Epithelial cell of proximal tubule (primary cell): ENCODE measurements at regions not wholly inside any gene's neighbourhood (a gene's known extent, or its start where the extent isn't known, plus 50 kb on each side); places are given as distances from the start of the nearest gene placed in this dataset.

ENCODE experiments used
- DNase-seq: peaks from one replicate; pipeline ENCODE4 v3.0.0-alpha.2; 2011; ENCODE audit warnings: low read depth
- H3K4me3 ChIP-seq: 2 replicates; pipeline ENCODE4 v1.5.1; 2011; ENCODE audit warnings: low read depth, mild to moderate bottlenecking, low read length
- TF ChIP-seq, protein P1 (sequence below): conservative IDR thresholded peaks from 2 replicates; pipeline ENCODE4 v1.5.1; 2012; ENCODE audit warnings: low read depth, mild to moderate bottlenecking, low read length

DNA sequence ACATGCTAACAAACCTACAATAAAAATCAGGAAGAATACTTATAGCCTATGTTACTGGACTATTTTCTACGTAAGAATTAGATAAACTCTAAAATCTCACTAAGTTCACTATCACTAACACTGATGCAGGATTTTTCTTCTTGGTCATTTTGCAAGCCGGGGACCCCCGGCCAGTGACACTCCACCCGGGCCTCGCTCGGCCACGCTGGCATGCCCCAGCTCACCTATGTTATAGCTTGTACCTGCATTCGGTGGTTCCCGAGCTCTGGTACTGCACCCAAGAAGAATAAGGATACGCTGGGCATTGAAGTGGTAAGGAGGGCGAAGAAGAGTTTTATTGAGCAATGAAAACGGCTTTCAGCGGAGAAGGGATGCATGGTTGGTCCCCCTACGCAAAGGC is 245.3 kb upstream of the NBEA start:
- TF ChIP-seq, protein P1, sequence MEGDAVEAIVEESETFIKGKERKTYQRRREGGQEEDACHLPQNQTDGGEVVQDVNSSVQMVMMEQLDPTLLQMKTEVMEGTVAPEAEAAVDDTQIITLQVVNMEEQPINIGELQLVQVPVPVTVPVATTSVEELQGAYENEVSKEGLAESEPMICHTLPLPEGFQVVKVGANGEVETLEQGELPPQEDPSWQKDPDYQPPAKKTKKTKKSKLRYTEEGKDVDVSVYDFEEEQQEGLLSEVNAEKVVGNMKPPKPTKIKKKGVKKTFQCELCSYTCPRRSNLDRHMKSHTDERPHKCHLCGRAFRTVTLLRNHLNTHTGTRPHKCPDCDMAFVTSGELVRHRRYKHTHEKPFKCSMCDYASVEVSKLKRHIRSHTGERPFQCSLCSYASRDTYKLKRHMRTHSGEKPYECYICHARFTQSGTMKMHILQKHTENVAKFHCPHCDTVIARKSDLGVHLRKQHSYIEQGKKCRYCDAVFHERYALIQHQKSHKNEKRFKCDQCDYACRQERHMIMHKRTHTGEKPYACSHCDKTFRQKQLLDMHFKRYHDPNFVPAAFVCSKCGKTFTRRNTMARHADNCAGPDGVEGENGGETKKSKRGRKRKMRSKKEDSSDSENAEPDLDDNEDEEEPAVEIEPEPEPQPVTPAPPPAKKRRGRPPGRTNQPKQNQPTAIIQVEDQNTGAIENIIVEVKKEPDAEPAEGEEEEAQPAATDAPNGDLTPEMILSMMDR, result no peak
- DNase-seq, result no peak
- no peak overlapping the region for H3K4me3 ChIP-seq

DNA sequence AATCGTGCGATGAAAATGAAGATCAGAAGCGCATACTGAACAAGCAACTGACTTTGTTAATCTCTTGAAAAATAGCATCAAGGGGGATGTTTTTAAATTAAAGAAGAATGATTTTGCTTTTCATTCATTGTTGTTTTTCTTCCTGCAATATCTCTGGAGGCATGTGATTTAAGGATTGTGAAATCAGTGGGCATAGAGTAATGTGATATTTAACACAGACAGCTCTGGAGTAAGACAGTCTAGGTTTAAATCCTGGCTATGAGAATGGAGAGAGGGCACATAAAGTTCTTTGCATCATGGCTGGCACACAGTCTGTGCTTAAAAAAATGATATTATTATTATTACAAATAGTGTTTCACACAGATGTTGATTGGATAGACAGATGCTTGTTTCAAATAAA is 243.1 kb upstream of the NBEA start:
- DNase-seq, result no peak
- no peak overlapping the region for H3K4me3 ChIP-seq
- TF ChIP-seq, protein P1, result no peak

DNA sequence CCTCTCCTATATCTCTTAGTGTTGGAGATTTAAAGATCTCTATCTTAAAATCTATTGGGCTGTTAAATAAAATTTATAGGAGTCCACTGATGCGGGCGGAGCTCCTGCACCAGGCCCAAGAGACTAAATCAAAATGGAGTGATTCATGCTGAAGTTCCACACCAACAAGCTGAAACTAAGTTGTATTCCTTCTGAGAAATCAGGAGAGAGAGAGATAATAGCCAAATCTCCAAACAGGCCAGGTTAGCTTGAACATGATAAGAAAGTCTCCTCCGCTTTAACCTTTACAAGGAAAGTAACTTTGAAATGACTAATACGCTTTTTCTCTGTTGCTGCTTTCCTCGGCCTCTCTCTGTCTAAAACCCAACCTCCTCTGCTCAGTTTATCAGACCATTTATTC is 241.9 kb upstream of the NBEA start:
- TF ChIP-seq, protein P1, result no peak
- no peak overlapping the region for H3K4me3 ChIP-seq
- no peak for DNase-seq

DNA sequence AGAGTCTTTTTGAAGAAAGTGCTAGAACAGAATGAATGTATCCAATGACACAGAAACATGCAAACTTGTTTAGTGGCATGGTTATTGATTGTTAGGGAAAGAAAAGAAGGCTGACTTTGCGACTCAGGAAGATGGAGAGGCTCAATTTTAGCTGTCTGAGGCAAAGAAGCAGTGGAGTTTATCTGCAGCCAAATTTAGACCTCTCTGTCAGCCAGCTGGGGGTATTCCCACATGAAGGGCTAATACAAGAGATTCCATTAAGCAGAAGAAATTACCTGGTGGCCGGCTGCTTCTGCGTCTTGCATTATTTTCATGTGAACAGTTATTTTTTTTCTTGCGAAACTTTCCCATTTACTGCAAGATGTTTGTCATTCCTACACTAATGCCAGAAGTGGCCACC is 240.2 kb upstream of the NBEA start:
- DNase-seq, result no peak
- H3K4me3 ChIP-seq, result no peak overlapping the region
- TF ChIP-seq, protein P1, result no peak

DNA sequence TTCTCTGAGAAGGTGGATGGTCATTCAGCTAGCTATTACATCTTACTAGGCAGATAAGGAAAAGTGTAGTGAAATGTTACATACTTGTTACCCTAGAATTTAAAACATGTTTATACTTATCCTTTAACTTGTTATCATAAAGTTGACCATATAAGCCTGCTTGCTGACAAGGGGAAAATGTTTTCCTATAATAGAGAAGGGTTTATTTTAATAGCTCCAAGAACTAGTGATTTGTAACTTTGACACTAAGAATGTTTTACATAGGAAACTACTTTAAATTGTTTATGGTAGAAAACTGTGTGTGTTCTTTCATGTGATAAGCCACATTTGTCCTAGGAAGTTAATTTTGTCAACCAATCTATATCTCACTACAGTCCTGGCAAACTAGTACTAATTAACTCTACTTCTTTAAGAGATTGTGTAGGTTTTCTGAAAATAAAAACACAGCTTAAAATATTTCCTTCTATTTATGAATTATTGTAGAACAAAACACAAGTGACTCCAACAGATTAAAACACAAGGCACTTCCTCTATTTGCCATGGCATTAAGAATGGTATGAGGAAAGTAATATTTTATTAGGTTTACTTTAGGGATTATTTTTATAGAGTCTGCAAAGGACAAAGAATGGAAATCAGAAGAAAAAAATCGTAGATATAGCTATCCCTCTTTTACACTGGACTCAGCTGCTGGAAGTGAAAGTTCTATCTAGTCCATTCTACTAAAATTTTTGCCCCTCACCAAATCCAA is 233.3 kb upstream of the NBEA start:
- TF ChIP-seq, protein P1, result no peak
- DNase-seq, result no peak
- H3K4me3 ChIP-seq, result no peak overlapping the region

DNA sequence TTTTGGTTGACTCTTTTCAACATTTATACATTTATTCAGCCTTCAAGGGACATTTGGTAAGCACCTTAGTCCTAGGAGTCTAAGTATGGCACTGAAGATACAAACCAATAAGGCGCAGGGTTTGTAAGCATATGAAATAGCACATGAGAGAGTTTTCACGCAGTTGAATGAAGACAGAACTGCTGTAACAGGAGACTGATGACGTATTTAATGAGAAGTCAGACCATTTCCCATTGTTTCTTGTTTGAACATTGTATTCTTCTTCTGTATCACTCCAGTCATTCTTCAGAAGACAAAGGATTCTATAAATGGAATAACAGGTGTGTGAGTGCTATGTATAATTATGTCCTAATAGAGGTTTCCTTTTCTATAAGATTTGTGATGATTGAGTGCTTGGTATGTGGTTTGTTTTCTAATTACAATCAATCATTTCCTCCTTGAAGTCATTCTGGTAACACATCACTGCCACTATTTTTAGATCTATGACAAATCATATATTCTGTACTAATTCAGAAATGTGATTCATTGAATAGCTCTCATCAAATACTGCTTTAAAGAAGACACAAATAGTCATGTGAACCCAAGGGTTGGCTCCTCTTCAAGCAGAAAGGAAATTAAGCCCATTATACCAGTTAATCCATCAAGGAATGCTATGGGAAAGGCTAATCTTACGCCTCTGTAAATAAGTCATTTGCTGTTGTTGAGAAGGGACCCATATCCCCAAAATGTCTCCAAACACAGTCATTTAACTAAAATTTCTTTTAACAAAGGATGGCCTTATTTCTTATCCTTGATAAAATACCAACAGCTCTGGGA is 222.8 kb upstream of the NBEA start:
- TF ChIP-seq, protein P1, result no peak
- DNase-seq, result no peak
- H3K4me3 ChIP-seq, result no peak overlapping the region

DNA sequence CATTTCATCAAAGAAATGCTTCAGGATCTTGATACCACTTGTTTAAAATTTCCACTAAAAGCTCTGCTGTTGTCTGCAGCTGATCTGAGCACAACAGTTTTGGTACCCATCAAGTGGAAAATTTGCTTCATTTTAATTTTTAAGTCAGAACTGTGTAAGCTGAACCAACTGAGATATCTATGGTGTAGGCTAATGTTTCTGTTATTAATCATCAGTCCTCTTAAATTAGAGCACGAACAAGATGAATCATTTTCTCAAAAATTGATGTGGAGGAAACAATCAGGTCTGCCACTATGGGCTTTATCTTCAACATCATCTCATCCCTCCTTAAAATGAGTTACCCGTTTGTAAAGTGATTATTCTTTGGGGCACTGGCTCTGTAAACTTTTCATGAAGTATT is 221.5 kb upstream of the NBEA start:
- no peak overlapping the region for H3K4me3 ChIP-seq
- TF ChIP-seq, protein P1, result no peak
- no peak for DNase-seq
